ENCODE measurements at regions not wholly inside any gene's neighbourhood (a gene's known extent, or its start where the extent isn't known, plus 50 kb on each side); places are given as distances from the start of the nearest gene placed in this dataset.
A peak's percentile ranks its signal among the peaks of the same experiment; 100 is the strongest.
"Not testable (repeated sequence)": the region's sequence is repeated elsewhere in the genome, so short reads cannot be mapped to it uniquely, and the experiment has no call there.

DNA sequence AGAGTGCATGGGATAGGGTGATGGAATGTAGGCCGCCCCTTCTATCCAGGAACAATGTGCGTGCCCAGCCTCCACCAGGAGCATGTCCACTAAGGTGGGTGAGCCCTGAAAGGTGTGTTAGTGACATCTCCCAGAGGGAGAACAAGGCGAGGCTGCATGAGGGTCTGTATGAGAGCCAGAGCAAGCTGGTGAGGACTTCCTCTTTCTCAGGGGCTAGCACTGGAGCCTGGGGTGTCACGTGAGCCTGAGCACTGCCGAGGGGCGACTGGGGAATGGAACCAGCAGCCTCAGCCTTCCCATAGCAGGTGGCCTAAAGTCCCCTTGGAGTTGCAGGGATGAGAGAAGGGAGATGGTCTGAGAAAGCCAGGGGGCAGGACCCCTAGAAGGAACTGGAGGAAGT is 156.3 kb upstream of the COBL start:
- DNase-seq, result no peak

DNA sequence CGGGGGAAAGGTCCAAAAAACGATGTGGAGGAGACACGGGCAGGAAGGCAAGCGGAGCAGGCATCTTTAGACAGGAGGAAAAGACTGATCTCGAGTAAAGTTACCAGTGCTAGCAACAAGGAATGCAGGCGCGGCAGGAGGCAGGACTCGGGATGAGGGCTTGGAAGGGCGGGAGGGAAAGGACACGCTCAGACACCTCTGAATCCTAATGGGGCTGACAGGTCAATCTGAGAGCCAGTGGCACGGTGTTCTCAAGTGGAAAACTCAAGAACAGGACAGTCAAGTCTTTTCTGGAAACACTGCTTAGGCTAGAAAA is 155.3 kb upstream of the COBL start:
- no peak for DNase-seq

DNA sequence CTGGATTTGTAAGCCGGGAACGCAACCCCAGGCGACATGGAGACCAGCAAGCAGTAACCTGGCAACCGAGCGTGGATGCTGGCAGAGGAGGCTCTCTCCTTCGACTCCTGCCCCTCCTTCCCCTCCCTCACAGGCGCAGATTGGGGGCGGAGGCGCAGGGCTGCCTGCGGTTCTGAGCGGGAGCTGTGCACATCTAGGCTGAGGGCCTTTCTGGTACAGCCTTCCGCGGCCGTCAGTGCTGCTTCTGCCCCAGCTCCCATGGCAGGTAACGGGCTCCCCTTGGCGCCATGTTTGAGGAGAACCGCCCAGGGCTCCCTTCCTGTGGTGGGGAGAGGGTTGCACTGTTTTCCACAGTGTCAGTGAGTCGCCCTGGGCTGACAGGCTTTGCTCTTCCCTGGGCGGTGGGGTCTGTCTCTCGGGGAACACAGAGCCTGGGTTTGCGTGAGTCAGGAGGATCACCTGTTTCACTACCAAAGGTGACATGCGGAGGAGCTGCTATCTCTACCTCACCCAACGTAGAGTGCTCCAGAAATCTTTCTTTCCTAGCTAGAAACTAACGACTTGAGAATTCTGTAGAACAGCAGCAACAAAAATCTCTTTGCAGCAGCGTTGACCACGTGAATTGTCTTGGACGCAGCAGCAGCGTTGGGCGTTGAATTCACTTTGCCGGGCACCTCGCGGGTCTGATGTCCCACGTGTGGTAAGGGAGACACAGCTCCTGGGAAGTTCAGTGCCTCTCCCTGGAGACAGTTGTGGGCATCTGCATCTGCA is 154.8 kb upstream of the COBL start:
- DNase-seq, result peak; percentile 90

DNA sequence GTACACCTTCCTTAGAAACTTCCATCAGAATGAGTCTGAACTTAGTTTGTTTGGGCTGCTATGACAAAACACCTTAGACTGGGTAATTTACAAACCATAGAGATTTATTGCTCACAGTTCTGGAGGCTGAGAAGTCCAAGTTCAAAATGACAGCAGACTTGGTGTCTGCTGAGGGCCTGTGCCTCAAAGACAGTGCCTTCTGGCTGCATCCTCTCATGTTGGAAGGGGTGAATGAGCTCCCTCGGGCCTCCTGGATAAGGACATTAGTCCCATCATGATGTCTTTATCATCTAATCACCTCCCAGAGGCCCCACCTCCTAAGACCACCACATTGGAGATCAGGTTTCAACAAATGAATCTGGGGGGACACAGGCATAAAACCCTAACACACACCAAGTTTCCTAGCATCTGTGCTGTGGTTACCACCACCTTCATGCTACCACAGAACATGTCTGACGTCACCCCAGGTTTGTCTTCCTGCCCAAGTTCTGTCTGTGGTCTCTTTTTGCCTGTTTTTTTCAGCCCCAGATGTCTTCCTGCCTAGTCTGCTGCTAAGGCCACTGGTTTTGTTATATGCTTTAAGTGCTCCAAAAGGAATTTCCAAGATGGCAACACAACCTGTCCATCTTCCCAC is 150.9 kb upstream of the COBL start:
- no peak for DNase-seq

DNA sequence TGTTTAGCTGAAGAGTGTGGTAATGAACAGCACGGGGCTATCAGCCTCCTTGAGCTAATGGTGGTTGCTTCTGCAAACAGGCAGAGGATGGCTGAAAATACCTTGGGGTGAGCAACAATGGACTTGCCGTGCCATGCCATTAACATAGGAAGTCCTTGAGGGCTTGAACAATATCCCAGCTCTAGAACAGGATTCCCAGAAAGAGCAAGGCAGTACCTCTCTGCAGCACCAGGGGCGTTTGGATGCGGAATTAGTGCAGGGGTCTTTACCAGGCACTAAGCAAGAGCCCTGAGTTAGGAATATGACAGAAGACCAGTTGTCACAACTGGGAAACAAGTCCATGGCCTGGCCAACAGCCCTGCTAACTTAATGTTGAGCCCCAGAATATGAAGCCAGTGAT is 143.2 kb upstream of the COBL start:
- no peak for DNase-seq

DNA sequence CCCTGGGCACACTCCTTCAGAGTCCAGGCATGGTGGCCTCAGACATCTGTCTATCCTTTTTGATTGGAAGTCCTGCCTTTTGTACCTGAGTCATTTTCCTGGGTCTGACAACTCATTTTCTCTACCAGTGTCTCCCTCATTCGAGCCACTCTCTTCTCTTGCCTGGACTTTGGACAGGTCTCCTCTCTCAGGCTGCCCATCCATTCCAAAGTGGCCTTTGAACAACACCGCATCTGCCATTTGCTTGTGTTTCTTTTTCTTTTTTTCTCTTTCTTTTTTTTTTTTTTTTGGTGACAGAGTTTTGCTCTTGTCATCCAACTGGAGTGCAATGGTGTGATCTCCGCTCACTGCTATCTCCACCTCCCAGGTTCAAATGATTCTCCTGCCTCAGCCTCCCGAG is 142.1 kb upstream of the COBL start:
- no peak for DNase-seq

DNA sequence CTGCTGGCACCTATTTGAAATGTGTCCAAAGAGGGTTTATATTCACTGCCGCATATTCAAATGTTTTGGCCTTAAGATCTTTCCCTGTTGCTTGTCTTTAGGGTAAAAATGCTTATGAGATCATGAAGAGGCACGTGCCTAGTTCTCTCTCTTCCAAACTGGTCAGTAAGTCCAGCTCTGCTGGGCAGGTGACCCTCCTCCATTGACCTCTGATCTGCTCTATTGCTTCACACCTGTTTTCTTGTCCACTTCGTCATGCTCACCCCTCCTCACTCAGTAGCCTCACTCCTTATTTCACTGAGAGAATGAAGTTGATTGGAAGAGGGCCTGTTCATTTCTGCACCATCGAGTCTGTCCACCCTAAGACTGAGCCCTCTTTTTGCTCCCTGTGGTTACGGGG is 140.5 kb upstream of the COBL start:
- DNase-seq, result no peak

DNA sequence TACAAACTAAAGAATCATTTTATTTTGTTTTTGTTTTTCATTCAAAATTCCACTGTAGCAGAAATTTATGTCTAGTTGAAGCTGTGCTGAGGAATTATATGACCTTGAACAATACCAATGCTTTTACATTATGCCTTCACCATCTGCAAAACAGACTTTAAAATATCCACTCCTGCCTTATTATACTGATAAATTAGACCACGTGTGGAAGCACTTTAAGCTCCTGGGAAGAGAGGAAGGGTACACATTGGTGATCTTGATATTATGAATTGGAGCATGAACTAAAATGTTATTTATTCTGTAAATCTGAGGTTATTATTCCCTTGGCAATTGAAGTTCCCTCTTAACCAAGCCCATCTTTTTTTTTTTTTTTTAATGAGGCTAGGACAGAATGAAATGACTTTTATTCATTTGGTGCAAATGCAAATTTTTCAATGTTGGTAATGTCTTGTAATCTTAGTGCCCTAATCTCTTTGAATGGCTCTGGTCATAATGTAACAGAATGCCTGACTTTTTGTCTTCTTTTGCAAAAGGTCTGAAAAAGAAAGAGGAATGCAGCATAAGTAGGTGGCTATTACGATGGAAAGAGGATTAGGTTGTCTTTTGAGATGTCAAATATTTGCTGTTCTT is 139.9 kb upstream of the COBL start:
- DNase-seq, result peak; percentile 54

DNA sequence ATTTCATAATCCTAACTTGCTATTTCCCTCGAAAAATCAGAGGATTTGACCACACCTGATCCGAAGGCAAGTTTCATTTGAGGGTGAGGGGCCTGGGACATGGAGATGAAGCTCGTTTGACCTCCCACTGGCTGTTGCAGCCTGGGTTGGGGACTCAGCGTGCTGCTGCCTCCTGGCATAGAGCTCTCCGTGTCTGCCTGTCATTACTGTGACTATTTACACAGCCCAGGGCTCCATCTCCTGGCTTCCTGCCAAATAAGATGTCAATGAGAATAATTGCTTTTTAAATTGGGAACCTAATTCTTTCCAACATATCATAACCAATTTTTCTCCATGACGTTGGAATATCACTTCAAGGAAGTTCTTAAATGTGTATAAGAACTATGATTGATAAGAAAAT is 139.3 kb upstream of the COBL start:
- peak; percentile 97 for DNase-seq

DNA sequence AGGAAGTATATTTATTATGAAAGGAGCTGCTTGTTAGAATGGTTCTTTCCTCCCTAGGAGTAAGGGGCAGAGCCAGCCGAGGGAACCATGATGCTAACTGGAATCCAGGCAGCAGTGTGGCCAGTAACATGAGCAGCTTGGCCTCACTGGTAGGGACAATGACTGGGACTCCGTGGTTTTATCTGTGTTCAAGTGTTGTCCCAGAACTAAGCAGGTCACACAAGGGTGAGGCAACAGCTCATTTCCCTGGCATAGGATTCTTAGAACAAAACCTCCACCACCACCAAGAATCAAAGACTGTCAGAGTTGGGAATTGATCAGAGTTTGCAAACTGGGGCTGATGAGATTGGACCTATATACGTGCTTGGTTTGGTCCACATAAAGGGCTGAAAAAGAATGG is 138.9 kb upstream of the COBL start:
- DNase-seq, result peak; percentile 68

DNA sequence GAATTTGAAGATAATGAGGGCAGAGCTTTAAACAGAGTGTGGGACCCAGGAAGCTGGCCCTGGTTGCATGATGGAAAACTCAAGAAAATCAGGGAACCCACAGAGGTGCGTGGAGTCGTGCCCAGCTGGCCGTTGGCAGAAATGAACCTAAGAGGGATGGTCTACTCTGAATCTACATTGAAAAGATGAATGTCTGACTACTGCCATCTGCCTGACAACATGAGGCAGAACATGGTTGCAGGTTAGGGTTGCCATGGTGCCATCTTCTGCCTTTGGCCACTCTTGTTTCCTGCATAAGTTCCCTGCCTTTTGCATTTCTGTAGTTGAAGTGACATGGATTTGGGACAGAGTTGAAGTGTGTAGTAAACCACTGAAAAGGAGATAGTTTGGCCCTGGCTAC is 138.5 kb upstream of the COBL start:
- DNase-seq, result peak; percentile 70

DNA sequence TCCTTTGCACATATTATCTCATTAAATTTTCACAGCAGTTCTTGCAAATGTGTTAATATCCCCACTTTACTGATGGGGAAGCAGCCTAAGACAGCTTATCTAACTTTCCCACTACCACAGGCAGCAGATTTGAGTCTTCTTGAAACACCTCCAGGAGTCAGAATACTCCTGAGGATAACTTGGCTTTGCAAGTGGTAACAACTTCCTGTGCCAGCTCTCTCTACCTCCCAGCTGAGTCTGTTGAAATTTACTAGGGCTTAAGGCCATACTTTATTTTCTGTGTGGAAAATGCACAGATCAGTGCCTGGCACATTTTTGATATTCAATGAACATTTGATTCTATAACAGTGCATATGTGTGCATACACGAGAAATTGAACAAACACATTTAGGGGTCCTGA is 136.1 kb upstream of the COBL start:
- DNase-seq, result peak; percentile 49

DNA sequence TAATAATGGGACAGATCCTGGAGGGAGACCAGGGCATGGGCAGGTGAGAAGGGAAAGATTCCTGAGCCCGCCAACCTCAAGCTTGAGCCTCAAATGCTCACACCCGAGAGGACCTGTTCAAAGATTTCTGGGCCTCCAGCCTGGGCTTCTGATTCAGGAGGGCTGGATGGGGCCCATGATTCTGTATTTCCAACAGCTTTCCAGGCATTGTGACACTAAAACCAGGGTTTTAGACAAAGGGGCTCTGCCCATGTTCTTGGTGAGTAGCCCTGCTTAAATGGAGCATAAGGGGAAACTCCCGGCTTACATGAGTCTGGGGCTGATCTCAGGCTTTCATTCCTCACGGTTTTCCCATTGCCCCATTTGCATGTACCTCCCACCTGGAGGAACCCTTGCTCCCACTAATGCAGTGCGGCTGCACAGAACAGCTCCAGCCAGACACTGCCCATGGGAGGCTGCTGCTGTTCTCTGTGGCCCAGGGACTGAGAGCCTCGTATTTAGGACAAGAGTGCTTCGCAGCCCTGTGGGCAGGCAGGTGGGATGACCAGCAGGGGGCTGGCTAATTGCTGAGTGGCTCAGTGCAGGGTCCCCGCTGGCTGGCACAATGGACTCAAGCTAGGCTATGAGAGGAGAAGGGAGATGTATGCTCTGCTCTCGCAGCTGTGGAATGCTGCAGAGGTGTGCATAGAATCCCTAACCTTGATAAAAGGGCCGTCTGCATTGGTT is 135.3 kb upstream of the COBL start:
- peak; percentile 96 for DNase-seq

DNA sequence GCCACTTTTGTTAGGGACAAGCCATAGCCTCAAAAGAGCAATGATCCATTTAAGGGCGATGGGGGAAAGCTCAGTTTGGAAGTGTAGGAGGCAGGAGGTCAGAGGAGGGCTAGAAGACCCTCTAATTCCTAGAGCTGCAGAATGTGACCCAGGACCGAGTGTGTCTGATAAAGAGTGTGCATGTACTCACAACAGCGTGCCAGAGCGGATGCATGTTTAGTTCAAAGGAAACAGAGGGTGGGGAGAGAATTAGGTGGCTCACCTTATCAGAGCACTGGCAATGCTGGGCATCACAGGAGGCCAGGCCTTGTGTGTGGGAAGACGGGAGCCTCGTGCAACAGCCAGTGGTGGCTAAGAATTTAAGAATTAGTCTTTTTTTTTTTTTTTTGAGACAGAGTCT is 133.9 kb upstream of the COBL start:
- no peak for DNase-seq

DNA sequence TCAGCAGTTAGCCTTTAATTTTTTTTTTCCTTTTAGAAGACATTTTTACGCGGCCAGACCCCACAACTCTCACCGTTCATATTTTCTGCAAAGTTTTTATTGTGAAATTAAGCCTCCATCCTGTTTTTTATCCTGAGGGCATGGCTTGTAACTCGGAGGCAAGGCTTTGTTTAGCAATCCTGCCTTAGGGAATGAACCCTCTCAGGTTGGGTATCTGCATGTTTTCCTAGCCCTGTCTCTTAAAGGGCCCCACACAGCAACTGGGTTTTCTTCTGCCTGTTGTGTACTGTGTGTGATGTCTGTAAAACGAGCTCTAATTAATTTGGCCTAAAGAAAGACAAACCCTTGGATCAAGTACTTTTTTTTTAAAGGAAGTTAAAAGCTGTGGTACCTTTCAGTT is 130.2 kb upstream of the COBL start:
- peak; percentile 32 for DNase-seq

DNA sequence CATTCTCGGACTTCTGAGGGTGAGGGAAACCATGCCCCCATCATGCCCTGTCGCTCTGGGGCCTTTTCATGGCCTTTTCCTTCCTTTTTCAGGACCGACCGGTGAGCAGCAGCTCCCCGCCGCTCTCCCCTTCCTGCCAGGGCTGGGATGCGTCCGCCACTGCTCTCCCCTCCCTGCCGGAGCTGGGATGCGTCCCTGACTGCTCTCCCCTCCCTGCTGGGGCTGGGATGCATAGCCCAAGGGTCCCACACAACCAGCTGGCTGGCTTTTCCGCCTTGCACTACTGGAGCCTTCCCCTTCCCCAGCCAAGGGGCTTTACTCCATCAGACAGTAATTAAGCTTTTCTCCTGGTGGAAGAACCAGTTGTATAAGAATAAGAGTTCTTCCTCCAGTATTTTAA is 129.7 kb upstream of the COBL start:
- no peak for DNase-seq

DNA sequence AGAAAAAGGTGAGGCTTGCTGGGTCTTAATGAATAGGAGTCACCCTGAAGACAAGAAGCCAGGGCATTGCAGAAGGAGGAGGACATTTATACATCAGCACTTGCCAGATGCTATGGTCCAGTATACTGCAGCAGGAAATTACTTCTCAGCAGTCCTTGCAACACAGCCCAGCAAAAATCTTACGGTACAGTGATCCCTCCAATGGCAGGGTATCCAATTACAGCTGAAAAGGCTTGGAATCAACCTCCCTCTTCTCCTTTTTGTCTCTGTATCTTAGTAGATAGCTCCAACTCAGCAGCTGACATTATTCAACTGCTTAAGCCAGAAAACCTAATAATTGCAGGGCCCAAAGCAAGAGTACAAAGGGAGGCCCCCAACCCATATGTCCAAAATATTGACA is 128.3 kb upstream of the COBL start:
- peak; percentile 74 for DNase-seq

DNA sequence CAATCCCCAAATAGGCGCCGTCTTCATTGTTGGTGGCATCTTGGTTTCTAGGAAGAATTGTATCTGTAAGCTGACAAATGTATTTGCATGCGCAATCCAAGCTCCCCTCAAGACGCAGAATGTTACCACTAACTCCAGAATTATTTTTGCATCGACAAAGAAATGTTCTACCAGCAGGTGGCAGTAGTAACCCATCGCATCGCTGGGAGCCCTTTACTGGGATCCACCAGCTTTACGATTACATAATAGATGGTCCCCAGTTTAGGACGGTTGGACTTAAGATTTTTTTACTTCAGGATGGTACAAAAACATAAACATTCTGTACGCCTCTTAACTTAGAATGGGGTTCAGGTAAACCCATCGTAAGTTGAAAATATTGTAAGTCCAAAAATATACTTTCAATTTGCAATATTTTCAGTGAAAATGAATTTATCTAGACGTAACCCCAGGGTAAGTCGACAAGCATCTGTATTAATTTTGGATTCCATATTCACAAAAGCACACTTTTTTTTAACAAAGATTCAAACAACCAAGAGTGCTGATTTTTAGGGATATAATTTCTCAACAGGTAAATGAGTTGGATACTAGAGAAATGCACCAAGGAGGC is 114.0 kb upstream of the COBL start:
- peak; percentile 81 for DNase-seq

DNA sequence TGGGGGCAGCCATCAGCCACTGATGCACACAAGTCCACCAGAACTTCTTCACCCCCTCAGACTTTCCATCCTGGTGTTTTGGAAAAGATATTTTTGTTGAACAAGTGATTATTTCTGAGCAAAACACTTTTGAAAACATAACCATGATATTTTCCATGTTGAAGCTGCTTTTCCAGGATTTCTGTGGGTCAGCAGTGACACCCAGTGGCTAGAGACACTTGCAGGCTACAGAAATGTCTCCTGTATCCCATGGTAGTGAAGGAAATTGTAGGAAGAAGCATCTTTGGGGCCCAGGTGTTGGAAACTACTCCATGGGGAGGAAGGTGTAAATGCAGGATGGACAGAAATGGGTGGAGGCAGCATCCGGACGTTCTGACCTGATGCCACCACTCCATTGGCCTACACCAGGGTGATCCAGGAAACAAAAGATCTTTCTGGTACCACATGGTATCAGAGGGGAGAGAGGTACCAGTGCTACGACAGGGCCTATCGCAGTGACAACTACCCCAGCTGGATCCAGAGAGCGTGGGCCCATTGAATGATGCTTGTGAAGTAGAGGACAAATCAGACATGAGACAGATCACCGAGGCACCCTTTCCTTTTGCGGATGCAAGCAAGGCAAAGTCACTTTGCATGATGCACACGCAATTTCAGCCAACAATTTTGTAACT is 111.7 kb upstream of the COBL start:
- DNase-seq, result peak; percentile 68

DNA sequence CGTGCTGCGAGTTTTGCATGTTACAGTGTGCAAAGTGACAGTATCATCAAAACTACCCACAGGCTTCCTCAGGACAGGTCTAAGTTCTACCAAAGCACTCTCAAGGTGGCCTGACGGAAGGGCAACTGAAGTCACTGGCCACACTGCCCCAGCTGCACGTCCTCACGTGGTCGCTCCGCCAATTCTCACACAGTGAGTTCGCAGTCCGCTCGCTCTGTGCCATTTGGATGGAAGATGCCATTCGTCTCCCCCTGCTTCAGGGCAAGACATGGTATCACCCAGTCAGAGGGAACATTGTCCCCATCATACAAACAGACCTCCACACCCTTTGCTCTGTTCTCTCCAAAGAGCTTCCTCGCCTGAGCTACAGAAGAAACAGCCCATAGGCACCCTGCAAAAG is 109.6 kb upstream of the COBL start:
- DNase-seq, result no peak

DNA sequence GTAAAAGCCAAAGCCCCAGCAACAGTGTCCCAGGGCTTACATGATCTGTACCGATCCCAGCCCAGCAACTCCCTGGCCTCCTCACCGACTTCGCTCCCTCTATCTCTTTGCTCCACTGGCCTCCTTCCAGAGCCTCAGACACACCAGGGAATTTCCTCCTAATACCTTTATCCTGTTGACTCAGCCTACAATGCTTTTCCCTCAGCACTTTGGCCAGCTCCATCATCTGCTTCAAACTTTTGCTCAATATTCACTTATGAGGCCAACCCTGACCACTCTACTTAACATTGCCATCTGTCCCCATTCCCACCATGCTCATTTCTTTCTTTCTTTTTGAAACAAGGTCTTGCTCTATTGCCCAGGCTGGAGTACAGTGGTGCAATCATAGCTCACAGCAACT is 93.3 kb upstream of the COBL start:
- DNase-seq, result not testable (repeated sequence)

DNA sequence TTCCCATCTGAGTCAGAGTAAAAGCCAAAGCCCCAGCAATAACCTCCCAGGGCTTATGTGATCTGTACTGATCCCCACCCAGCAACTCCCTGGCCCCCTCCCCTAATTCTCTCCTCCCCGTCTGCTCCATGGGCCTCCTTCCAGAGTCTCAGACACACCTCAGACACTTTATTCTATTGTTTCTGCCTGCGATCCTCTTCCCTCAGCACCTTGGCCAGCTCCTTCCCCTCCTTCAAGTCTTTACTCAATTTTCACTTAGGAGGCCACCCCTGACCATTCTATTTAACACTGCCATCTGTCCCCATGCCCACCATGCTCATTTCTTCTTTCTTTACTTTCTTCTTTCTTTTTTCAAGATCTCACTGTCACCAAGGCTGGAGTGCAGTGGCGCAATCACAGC is 81.0 kb upstream of the COBL start:
- not testable (repeated sequence) for DNase-seq

DNA sequence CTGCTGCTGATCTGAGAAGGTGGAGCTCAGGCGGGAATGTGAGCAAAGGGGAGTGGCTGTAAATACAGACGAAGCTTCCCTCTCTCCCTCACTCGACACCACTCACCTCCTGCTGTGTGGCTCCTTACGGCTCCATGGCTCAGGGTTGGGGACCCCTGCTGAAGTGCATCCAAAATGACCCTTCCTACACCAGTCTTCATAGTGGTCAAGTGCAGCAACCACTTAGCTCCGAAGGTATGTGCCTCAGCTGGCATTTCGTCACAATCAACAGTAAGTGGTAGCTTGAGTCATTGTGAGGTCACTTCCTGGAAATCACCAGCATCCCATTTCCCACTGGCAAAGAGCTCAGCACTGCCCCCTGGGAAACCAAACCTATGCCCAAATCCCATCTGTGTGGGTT is 76.4 kb upstream of the COBL start:
- DNase-seq, result not testable (repeated sequence)

All from NCI-H69 (cell line).